Mesendoderm (in vitro differentiated cells): ENCODE measurements at regions not wholly inside any gene's neighbourhood (a gene's known extent, or its start where the extent isn't known, plus 50 kb on each side); places are given as distances from the start of the nearest gene placed in this dataset.
"Not testable (repeated sequence)": the region's sequence is repeated elsewhere in the genome, so short reads cannot be mapped to it uniquely, and the experiment has no call there.

ENCODE experiments used
- DNase-seq: peaks from one replicate; pipeline ENCODE4 v3.0.0; 2013
- H2AK5ac ChIP-seq: 2 replicates; pipeline ENCODE4 v1.6.1; 2013; ENCODE audit warnings: low read length, inconsistent platforms
- H2BK120ac ChIP-seq: 2 replicates; pipeline ENCODE4 v1.6.1; 2013; ENCODE audit warnings: low read depth, mild to moderate bottlenecking, low read length, moderate library complexity, mixed read lengths
- H2BK15ac ChIP-seq: replicated peaks from 2 replicates; pipeline ENCODE4 v1.6.1; 2013; ENCODE audit warnings: low read depth, mild to moderate bottlenecking, moderate library complexity
- H2BK5ac ChIP-seq: 2 replicates; pipeline ENCODE4 v1.6.1; 2013; ENCODE audit warnings: low read length, inconsistent platforms
- H3K18ac ChIP-seq: 2 replicates; pipeline ENCODE4 v1.6.1; 2013; ENCODE audit warnings: mild to moderate bottlenecking, low read length, mixed read lengths
- H3K23ac ChIP-seq: one replicate; pipeline ENCODE4 v1.6.1; 2013; ENCODE audit warnings: low read length
- H3K27ac ChIP-seq: 2 replicates; pipeline ENCODE4 v1.5.1; 2013; ENCODE audit warnings: low read depth, mild to moderate bottlenecking, inconsistent platforms, low read length, moderate library complexity
- H3K27me3 ChIP-seq: 2 replicates; pipeline ENCODE4 v1.6.1; 2013; ENCODE audit warnings: low read length, control low read depth, mild to moderate bottlenecking, inconsistent platforms; ENCODE audit not compliant: insufficient read depth, poor library complexity
- H3K36me3 ChIP-seq: 2 replicates; pipeline ENCODE4 v1.6.1; 2013; ENCODE audit warnings: low read length, inconsistent platforms; ENCODE audit not compliant: control insufficient read depth, insufficient read depth
- H3K4ac ChIP-seq: one replicate; pipeline ENCODE4 v1.6.1; 2013; ENCODE audit warnings: low read depth, mild to moderate bottlenecking, low read length, moderate library complexity
- H3K4me1 ChIP-seq: 2 replicates; pipeline ENCODE4 v1.6.1; 2013; ENCODE audit warnings: low read depth, low read length, inconsistent platforms; ENCODE audit not compliant: control insufficient read depth
- H3K4me2 ChIP-seq: 2 replicates; pipeline ENCODE4 v1.6.1; 2013; ENCODE audit warnings: low read length
- H3K4me3 ChIP-seq: 2 replicates; pipeline ENCODE4 v1.5.1; 2013; ENCODE audit warnings: mild to moderate bottlenecking, low read length
- H3K56ac ChIP-seq: one replicate; pipeline ENCODE4 v1.6.1; 2013; ENCODE audit warnings: low read length
- H3K79me1 ChIP-seq: 2 replicates; pipeline ENCODE4 v1.6.1; 2013; ENCODE audit warnings: low read length, inconsistent platforms
- H3K79me2 ChIP-seq: 2 replicates; pipeline ENCODE4 v1.6.1; 2013; ENCODE audit warnings: mild to moderate bottlenecking, low read length; ENCODE audit not compliant: control insufficient read depth, insufficient read depth
- H3K9ac ChIP-seq: 2 replicates; pipeline ENCODE4 v1.6.1; 2013; ENCODE audit warnings: low read length, inconsistent platforms
- H4K5ac ChIP-seq: one replicate; pipeline ENCODE4 v1.6.1; 2013; ENCODE audit warnings: low read length
- H4K8ac ChIP-seq: one replicate; pipeline ENCODE4 v1.6.1; 2013; ENCODE audit warnings: low read depth, mild to moderate bottlenecking, control low read depth, low read length, moderate library complexity
- WGBS: extraction: QIAGEN DNeasy Blood & Tissue Kit; methylation state at CpG from one replicate; pipeline ENCODE4 v1.1.7; 2013; ENCODE audit warnings: low lambda C conversion rate, missing lambda C conversion rate; ENCODE audit not compliant: insufficient coverage; ENCODE audit errors: extremely low coverage; 5-methylcytosine and 5-hydroxymethylcytosine counted together

GRCh38 chr14:85023866-85024265, 506.1 kb upstream of the FLRT2 start:
- not testable (repeated sequence) for H3K79me1 ChIP-seq, H2BK15ac ChIP-seq, H3K27ac ChIP-seq, DNase-seq, H3K27me3 ChIP-seq, H3K4me2 ChIP-seq, H3K4ac ChIP-seq, H4K8ac ChIP-seq, H4K5ac ChIP-seq, H3K56ac ChIP-seq, H3K4me3 ChIP-seq, H3K36me3 ChIP-seq, H2BK120ac ChIP-seq, H3K18ac ChIP-seq, H3K79me2 ChIP-seq, H3K9ac ChIP-seq, H2AK5ac ChIP-seq, H2BK5ac ChIP-seq, H3K23ac ChIP-seq, H3K4me1 ChIP-seq
- WGBS: no CpG with 5 or more reads among the region's 7 CpGs

- no peak overlapping the region for H4K5ac ChIP-seq
- no peaks in the 10 kb centered on the region for H3K4me1 ChIP-seq
- no peak overlapping the region for H4K8ac ChIP-seq
- H3K4me2 ChIP-seq: no peak overlapping the region
- H2BK5ac ChIP-seq: no peak overlapping the region
- H3K79me1 ChIP-seq: no peaks in the 10 kb centered on the region
- no peaks in the 10 kb centered on the region for H3K36me3 ChIP-seq
- H3K4ac ChIP-seq: no peak overlapping the region
- H3K56ac ChIP-seq: no peak overlapping the region
- H3K4me3 ChIP-seq: no peak overlapping the region
- no peak overlapping the region for H3K18ac ChIP-seq
- H3K79me2 ChIP-seq: no peaks in the 10 kb centered on the region
- no peak overlapping the region for H3K27ac ChIP-seq
- no peak overlapping the region for H2BK15ac ChIP-seq
- no peaks in the 10 kb centered on the region for H3K27me3 ChIP-seq
- WGBS: no CpG with 5 or more reads among the region's 2 CpGs
- no peak overlapping the region for H3K23ac ChIP-seq
- H3K9ac ChIP-seq: no peak overlapping the region
- H2BK120ac ChIP-seq: no peak overlapping the region
- DNase-seq: peak; percentile 50
- H2AK5ac ChIP-seq: no peak overlapping the region
Observed at GRCh38 chr14:85024931-85025330, 505.0 kb upstream of the FLRT2 start.

GRCh38 chr14:85027681-85028370, 502.1 kb upstream of the FLRT2 start:
- Histone ChIP-seq H3K23ac (no peak overlapping the region), H3K79me1 (no peaks in the 10 kb centered on the region), H3K9ac (no peak overlapping the region), H3K27me3 (no peaks in the 10 kb centered on the region), H3K36me3 (no peaks in the 10 kb centered on the region), H3K4me1 (no peaks in the 10 kb centered on the region), H2BK5ac (no peak overlapping the region), H3K4me2 (no peak overlapping the region), H2BK120ac (no peak overlapping the region), H3K27ac (no peak overlapping the region), H3K79me2 (no peaks in the 10 kb centered on the region), H3K4me3 (no peak overlapping the region), H3K18ac (no peak overlapping the region), H3K4ac (no peak overlapping the region), H2AK5ac (no peak overlapping the region), H4K5ac (no peak overlapping the region), H4K8ac (no peak overlapping the region), H3K56ac (no peak overlapping the region), H2BK15ac (no peak overlapping the region)
- no CpG with 5 or more reads among the region's 2 CpGs for WGBS
- peak; percentile 2 for DNase-seq

- H2BK120ac ChIP-seq: no peak overlapping the region
- H3K56ac ChIP-seq: no peak overlapping the region
- H3K4me1 ChIP-seq: no peaks in the 10 kb centered on the region
- no peaks in the 10 kb centered on the region for H3K36me3 ChIP-seq
- no peak overlapping the region for H2BK15ac ChIP-seq
- WGBS: no CpG with 5 or more reads among the region's 2 CpGs
- H3K79me1 ChIP-seq: no peaks in the 10 kb centered on the region
- H3K9ac ChIP-seq: no peak overlapping the region
- no peaks in the 10 kb centered on the region for H3K27me3 ChIP-seq
- no peak for DNase-seq
- no peak overlapping the region for H3K18ac ChIP-seq
- no peak overlapping the region for H3K27ac ChIP-seq
- no peak overlapping the region for H2AK5ac ChIP-seq
- H3K4me2 ChIP-seq: no peak overlapping the region
- no peak overlapping the region for H2BK5ac ChIP-seq
- H3K79me2 ChIP-seq: no peaks in the 10 kb centered on the region
- H4K8ac ChIP-seq: no peak overlapping the region
- no peak overlapping the region for H3K4me3 ChIP-seq
- no peak overlapping the region for H3K4ac ChIP-seq
- H4K5ac ChIP-seq: no peak overlapping the region
- H3K23ac ChIP-seq: no peak overlapping the region
Observed at GRCh38 chr14:85037411-85037810, 492.5 kb upstream of the FLRT2 start.

- DNase-seq: no peak
- Histone ChIP-seq H3K4ac (no peak overlapping the region), H3K27ac (no peak overlapping the region), H3K4me3 (no peak overlapping the region), H3K36me3 (no peaks in the 10 kb centered on the region), H3K9ac (no peak overlapping the region), H2BK5ac (no peak overlapping the region), H4K8ac (no peak overlapping the region), H2AK5ac (no peak overlapping the region), H4K5ac (no peak overlapping the region), H3K79me2 (no peaks in the 10 kb centered on the region), H3K4me1 (no peaks in the 10 kb centered on the region), H2BK15ac (no peak overlapping the region), H3K56ac (no peak overlapping the region), H2BK120ac (no peak overlapping the region), H3K23ac (no peak overlapping the region), H3K18ac (no peak overlapping the region), H3K79me1 (no peaks in the 10 kb centered on the region), H3K4me2 (no peak overlapping the region), H3K27me3 (no peaks in the 10 kb centered on the region)
- WGBS: no CpG with 5 or more reads among the region's 7 CpGs
Observed at GRCh38 chr14:85038526-85039352, 491.2 kb upstream of the FLRT2 start.

- Histone ChIP-seq H3K4me2 (no peak overlapping the region), H2BK5ac (no peak overlapping the region), H3K4ac (no peak overlapping the region), H3K36me3 (no peaks in the 10 kb centered on the region), H2AK5ac (no peak overlapping the region), H3K9ac (no peak overlapping the region), H3K27me3 (no peaks in the 10 kb centered on the region), H3K4me3 (no peak overlapping the region), H4K5ac (no peak overlapping the region), H3K79me1 (no peaks in the 10 kb centered on the region), H3K56ac (no peak overlapping the region), H4K8ac (no peak overlapping the region), H3K27ac (no peak overlapping the region), H3K79me2 (no peaks in the 10 kb centered on the region), H3K23ac (no peak overlapping the region), H3K4me1 (no peaks in the 10 kb centered on the region), H2BK120ac (no peak overlapping the region), H2BK15ac (no peak overlapping the region), H3K18ac (no peak overlapping the region)
- no peak for DNase-seq
Observed at GRCh38 chr14:85039353-85039626, 490.7 kb upstream of the FLRT2 start.
